Activated CD4-positive, alpha-beta memory T cell treated with anti-CD3 and anti-CD28 coated beads, Interleukin-2, amount 10 ng/mL, durations not matched to agents 7 days and 5 days (primary cell): ENCODE measurements at regions not wholly inside any gene's neighbourhood (a gene's known extent, or its start where the extent isn't known, plus 50 kb on each side); places are given as distances from the start of the nearest gene placed in this dataset.
"Not testable (repeated sequence)": the region's sequence is repeated elsewhere in the genome, so short reads cannot be mapped to it uniquely, and the experiment has no call there.

Source experiments
- CTCF ChIA-PET: fragments of 350-600 bp; sonication (Branson Sonifier 250); formaldehyde crosslinking; loops from one replicate; lab custom pipeline; 2021; ENCODE audit warnings: antibody characterized with exemption, inconsistent platforms; lab: Charles Lee
- POLR2A ChIA-PET: fragments of 350-600 bp; sonication (Branson Sonifier 250); formaldehyde crosslinking; loops from one replicate; lab custom pipeline; 2021; ENCODE audit warnings: antibody characterized with exemption; lab: Charles Lee
- DNase-seq: peaks from one replicate; pipeline ENCODE4 v3.0.0-alpha.2; 2020
- H3K27ac Mint-ChIP-seq: one replicate; pipeline ENCODE4 v1.8.0; 2021; ENCODE audit warnings: mild to moderate bottlenecking, mixed read lengths
- H3K27me3 Mint-ChIP-seq: one replicate; pipeline ENCODE4 v1.8.0; 2021; ENCODE audit warnings: mixed read lengths
- H3K36me3 Mint-ChIP-seq: one replicate; pipeline ENCODE4 v1.8.0; 2021; ENCODE audit warnings: low read depth, mixed read lengths
- H3K4me1 Mint-ChIP-seq: one replicate; pipeline ENCODE4 v1.8.0; 2021; ENCODE audit warnings: mixed read lengths
- H3K4me3 Mint-ChIP-seq: one replicate; pipeline ENCODE4 v1.8.0; 2021; ENCODE audit warnings: mild to moderate bottlenecking, mixed read lengths
- H3K9me3 Mint-ChIP-seq: one replicate; pipeline ENCODE4 v1.8.0; 2021; ENCODE audit warnings: mixed read lengths

GRCh38 chr1:56133522-56134472 is 445.6 kb downstream of the PLPP3 start:
- H3K4me3 Mint-ChIP-seq, result no peak overlapping the region
- no peaks in the 10 kb centered on the region for H3K4me1 Mint-ChIP-seq
- no peak overlapping the region for H3K27ac Mint-ChIP-seq
- no peaks in the 10 kb centered on the region for H3K9me3 Mint-ChIP-seq
- H3K36me3 Mint-ChIP-seq, result no peaks in the 10 kb centered on the region
- no peaks in the 10 kb centered on the region for H3K27me3 Mint-ChIP-seq
- no peak for DNase-seq
- ChIA-PET POLR2A (no interaction called here), CTCF (no interaction called here)

- no peak overlapping the region for H3K4me3 Mint-ChIP-seq
- H3K4me1 Mint-ChIP-seq, result no peaks in the 10 kb centered on the region
- H3K36me3 Mint-ChIP-seq, result no peaks in the 10 kb centered on the region
- H3K27me3 Mint-ChIP-seq, result no peaks in the 10 kb centered on the region
- ChIA-PET POLR2A (no interaction called here), CTCF (no interaction called here)
- no peak for DNase-seq
- no peak overlapping the region for H3K27ac Mint-ChIP-seq
- H3K9me3 Mint-ChIP-seq, result no peaks in the 10 kb centered on the region
Measured at GRCh38 chr1:56132520-56132919, 446.8 kb downstream of the PLPP3 start.

DNA sequence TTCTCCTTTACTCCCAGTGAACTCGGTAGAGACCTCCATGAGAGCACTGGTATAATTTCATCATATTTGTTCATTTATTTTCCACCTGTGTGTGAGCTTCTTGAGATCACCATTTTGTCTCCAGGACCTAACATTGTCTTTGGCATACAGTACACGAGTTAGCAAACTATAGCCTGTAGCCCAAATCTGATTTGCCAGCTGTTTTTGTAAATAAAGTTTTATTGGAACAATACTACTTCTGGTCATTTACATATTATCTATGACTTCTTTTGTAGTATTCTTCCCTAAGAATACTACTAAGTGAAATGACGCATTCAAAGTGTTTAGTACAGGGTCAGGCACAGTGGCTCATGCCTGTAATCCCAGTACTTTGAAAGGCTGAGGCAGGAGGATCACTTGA is 449.5 kb downstream of the PLPP3 start:
- Mint-ChIP-seq H3K9me3 (no peaks in the 10 kb centered on the region), H3K27me3 (no peaks in the 10 kb centered on the region), H3K4me1 (no peaks in the 10 kb centered on the region), H3K36me3 (no peaks in the 10 kb centered on the region), H3K27ac (no peak overlapping the region), H3K4me3 (no peak overlapping the region)
- ChIA-PET CTCF (no interaction called here), POLR2A (no interaction called here)
- DNase-seq, result no peak

GRCh38 chr1:56125316-56125715 is 454.0 kb downstream of the PLPP3 start:
- no peak overlapping the region for H3K27ac Mint-ChIP-seq
- H3K9me3 Mint-ChIP-seq, result no peaks in the 10 kb centered on the region
- no peaks in the 10 kb centered on the region for H3K36me3 Mint-ChIP-seq
- H3K4me1 Mint-ChIP-seq, result no peaks in the 10 kb centered on the region
- H3K27me3 Mint-ChIP-seq, result no peaks in the 10 kb centered on the region
- ChIA-PET CTCF (no interaction called here), POLR2A (no interaction called here)
- no peak for DNase-seq
- no peak overlapping the region for H3K4me3 Mint-ChIP-seq

GRCh38 chr1:56123826-56124225 is 455.5 kb downstream of the PLPP3 start:
- Mint-ChIP-seq H3K4me3 (no peak overlapping the region), H3K27me3 (no peaks in the 10 kb centered on the region)

GRCh38 chr1:56123421-56123820 is 455.9 kb downstream of the PLPP3 start:
- H3K4me1 Mint-ChIP-seq, result no peaks in the 10 kb centered on the region
- no peaks in the 10 kb centered on the region for H3K27me3 Mint-ChIP-seq
- H3K36me3 Mint-ChIP-seq, result no peaks in the 10 kb centered on the region
- no peak for DNase-seq
- H3K9me3 Mint-ChIP-seq, result peaks cover 3% of the 10 kb centered on the region
- CTCF ChIA-PET, result no interaction called here
- no peak overlapping the region for H3K27ac Mint-ChIP-seq
- no peak overlapping the region for H3K4me3 Mint-ChIP-seq
- POLR2A ChIA-PET, result no interaction called here

More at GRCh38 chr1:56123826-56124225, 455.5 kb downstream of the PLPP3 start:
- no peaks in the 10 kb centered on the region for H3K36me3 Mint-ChIP-seq
- H3K27ac Mint-ChIP-seq, result no peak overlapping the region
- H3K4me1 Mint-ChIP-seq, result no peaks in the 10 kb centered on the region
- ChIA-PET CTCF (no interaction called here), POLR2A (no interaction called here)
- peaks cover 3% of the 10 kb centered on the region for H3K9me3 Mint-ChIP-seq
- DNase-seq, result no peak

GRCh38 chr1:56120021-56120420 is 459.3 kb downstream of the PLPP3 start:
- no peak for DNase-seq
- CTCF ChIA-PET, result no interaction called here
- H3K27me3 Mint-ChIP-seq, result no peaks in the 10 kb centered on the region
- peaks cover 7% of the 10 kb centered on the region for H3K9me3 Mint-ChIP-seq
- POLR2A ChIA-PET, result no interaction called here
- H3K4me1 Mint-ChIP-seq, result no peaks in the 10 kb centered on the region
- H3K4me3 Mint-ChIP-seq, result no peak overlapping the region
- no peaks in the 10 kb centered on the region for H3K36me3 Mint-ChIP-seq
- H3K27ac Mint-ChIP-seq, result no peak overlapping the region

DNA sequence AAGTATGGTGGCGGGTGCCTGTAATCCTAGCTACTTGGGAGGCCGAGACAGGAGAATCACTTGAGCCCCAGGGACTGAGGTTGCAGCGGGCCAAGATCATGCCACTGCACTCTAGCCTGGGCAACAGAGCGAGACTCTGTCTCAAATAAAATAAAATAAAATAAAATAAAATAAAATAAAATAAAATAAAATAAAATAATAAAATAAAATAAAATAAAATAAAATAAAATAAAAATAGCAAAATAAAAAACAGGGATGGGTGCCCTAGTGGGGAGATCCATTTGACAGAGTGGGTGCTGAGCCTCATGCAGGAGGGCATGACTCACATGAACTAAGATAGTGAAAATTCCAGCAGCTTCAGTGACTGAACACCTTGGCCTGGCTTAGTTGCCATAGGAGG is 460.7 kb downstream of the PLPP3 start:
- DNase-seq, H3K9me3 Mint-ChIP-seq, H3K4me1 Mint-ChIP-seq, H3K4me3 Mint-ChIP-seq, H3K27ac Mint-ChIP-seq, H3K36me3 Mint-ChIP-seq, CTCF ChIA-PET, POLR2A ChIA-PET, H3K27me3 Mint-ChIP-seq: not testable (repeated sequence)

GRCh38 chr1:56115701-56116100 is 463.7 kb downstream of the PLPP3 start:
- H3K27ac Mint-ChIP-seq, result no peak overlapping the region
- no peaks in the 10 kb centered on the region for H3K4me1 Mint-ChIP-seq
- ChIA-PET CTCF (no interaction called here), POLR2A (no interaction called here)
- H3K36me3 Mint-ChIP-seq, result no peaks in the 10 kb centered on the region
- no peaks in the 10 kb centered on the region for H3K27me3 Mint-ChIP-seq
- peaks cover 7% of the 10 kb centered on the region for H3K9me3 Mint-ChIP-seq
- H3K4me3 Mint-ChIP-seq, result no peak overlapping the region
- DNase-seq, result no peak

GRCh38 chr1:56113679-56114078 is 465.7 kb downstream of the PLPP3 start:
- no peaks in the 10 kb centered on the region for H3K36me3 Mint-ChIP-seq
- DNase-seq, result no peak
- ChIA-PET POLR2A (no interaction called here), CTCF (no interaction called here)
- H3K4me3 Mint-ChIP-seq, result no peak overlapping the region
- H3K4me1 Mint-ChIP-seq, result no peaks in the 10 kb centered on the region
- no peak overlapping the region for H3K27ac Mint-ChIP-seq
- H3K27me3 Mint-ChIP-seq, result no peaks in the 10 kb centered on the region
- peaks cover 4% of the 10 kb centered on the region for H3K9me3 Mint-ChIP-seq

DNA sequence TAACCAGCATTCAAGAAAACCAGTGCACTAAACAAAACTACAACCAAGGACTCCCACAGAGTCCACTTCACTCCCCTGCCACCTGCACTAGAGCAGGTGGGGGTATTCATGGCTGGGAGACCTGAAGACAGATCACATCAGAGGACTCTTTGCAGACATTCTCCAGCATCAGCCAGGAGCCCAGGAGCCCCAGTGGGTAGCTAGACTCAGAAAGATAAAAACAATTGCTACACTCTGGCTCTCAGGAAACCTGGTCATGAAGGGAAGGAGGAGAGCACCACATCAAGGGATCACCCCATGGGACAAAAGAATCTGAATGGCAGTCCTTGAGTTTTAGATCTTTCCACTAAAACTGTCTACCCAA is 472.1 kb downstream of the PLPP3 start:
- ChIA-PET CTCF (no interaction called here), POLR2A (no interaction called here)
- Mint-ChIP-seq H3K27me3 (no peaks in the 10 kb centered on the region), H3K4me1 (no peaks in the 10 kb centered on the region), H3K4me3 (no peak overlapping the region), H3K27ac (no peak overlapping the region), H3K36me3 (no peaks in the 10 kb centered on the region), H3K9me3 (no peaks in the 10 kb centered on the region)
- no peak for DNase-seq

GRCh38 chr1:56106531-56107274 is 472.7 kb downstream of the PLPP3 start:
- H3K27me3 Mint-ChIP-seq, result no peaks in the 10 kb centered on the region
- POLR2A ChIA-PET, result no interaction called here
- no peak overlapping the region for H3K4me3 Mint-ChIP-seq
- no peaks in the 10 kb centered on the region for H3K9me3 Mint-ChIP-seq
- H3K36me3 Mint-ChIP-seq, result no peaks in the 10 kb centered on the region
- CTCF ChIA-PET, result no interaction called here
- no peak for DNase-seq
- no peak overlapping the region for H3K27ac Mint-ChIP-seq
- H3K4me1 Mint-ChIP-seq, result no peaks in the 10 kb centered on the region

DNA sequence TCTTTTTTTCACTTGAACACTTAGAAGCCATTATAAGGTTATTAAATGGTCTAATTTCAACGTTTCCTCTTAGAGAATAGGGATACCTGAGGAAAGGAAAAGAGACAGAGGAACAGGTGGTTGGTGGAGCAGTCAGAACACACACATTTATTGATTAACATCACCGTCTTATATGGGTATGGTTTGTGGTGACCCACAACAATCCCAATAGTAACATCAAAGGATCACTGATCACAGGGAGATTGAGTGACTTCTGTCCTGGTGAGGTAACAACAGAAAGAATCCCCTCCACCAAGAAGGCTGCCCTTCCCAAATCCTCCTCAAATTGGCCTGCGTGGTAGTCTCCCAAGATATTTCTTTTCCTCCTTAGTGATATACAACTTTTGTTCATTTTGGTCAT is 474.0 kb downstream of the PLPP3 start:
- CTCF ChIA-PET, result no interaction called here
- no peak overlapping the region for H3K27ac Mint-ChIP-seq
- no peaks in the 10 kb centered on the region for H3K4me1 Mint-ChIP-seq
- no peaks in the 10 kb centered on the region for H3K9me3 Mint-ChIP-seq
- DNase-seq, result no peak
- POLR2A ChIA-PET, result no interaction called here
- no peaks in the 10 kb centered on the region for H3K27me3 Mint-ChIP-seq
- no peaks in the 10 kb centered on the region for H3K36me3 Mint-ChIP-seq
- no peak overlapping the region for H3K4me3 Mint-ChIP-seq
